ENCODE measurements at regions not wholly inside any gene's neighbourhood (a gene's known extent, or its start where the extent isn't known, plus 50 kb on each side); places are given as distances from the start of the nearest gene placed in this dataset.

GRCh38 chr7:12788591-12788990, 101.2 kb downstream of the ARL4A start:
- TF ChIP-seq MAX (IDR thresholded peaks at IDR 0.05) (no peak), TAF1 (IDR thresholded peaks at IDR 0.05; ENCODE audit: low read depth) (no peak), FOXM1 (IDR thresholded peaks at IDR 0.05; ENCODE audit: borderline replicate concordance, low read depth) (no peak)
